ENCODE measurements at regions not wholly inside any gene's neighbourhood (a gene's known extent, or its start where the extent isn't known, plus 50 kb on each side); places are given as distances from the start of the nearest gene placed in this dataset.
"Not testable (repeated sequence)": the region's sequence is repeated elsewhere in the genome, so short reads cannot be mapped to it uniquely, and the experiment has no call there.

GRCh38 chr4:147236806-147237205 is 244.1 kb upstream of the EDNRA start:
- no peak for DNase-seq (ENCODE audit: low read depth in 2 of 3, low spot score in 1 of 3)

DNA sequence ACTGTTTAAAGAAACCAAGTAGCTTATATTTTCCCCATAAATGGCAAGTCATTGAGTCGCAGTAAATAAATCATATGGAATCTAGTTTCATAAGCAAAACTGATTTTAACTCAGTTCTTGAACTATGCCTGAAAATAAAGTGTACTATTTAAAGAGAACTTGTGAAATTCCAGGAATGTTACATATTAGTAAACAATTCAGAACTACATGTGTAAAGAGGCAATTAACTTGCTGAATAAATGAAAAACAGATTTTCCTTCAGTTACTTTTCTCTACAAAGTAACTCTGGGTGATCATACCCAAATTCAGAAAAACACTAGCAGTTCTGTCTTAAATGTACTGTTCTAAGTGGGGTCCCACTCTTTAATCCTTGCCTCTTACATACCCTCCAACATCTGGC is 236.1 kb upstream of the EDNRA start:
- DNase-seq (ENCODE audit: low read depth in 2 of 3, low spot score in 1 of 3) = no peak

- DNase-seq (ENCODE audit: low read depth in 2 of 3, low spot score in 1 of 3) = no peak
Measured at GRCh38 chr4:147246096-147246495, 234.8 kb upstream of the EDNRA start.

- DNase-seq (ENCODE audit: low read depth in 2 of 3, low spot score in 1 of 3) = not testable (repeated sequence)
Measured at GRCh38 chr4:147246528-147246927, 234.4 kb upstream of the EDNRA start.

DNA sequence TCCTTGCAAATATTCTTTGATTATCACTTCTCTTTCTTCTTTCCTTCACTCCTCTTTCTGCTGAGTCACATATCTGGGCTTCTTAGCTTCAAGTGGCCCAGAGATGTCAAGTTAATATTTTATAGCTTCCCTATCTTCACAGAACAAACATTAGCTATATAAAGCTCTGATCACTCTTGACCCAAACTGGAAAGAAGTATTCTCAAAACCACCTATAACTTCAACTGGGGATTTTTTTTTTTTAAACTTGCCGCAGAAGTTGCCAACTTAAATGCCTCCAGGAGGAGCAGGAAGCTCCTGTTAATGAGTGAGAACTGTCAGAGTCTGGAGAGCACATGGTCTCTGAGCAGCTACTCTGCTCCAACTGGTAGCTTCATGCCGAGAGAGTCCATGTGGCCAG is 233.3 kb upstream of the EDNRA start:
- DNase-seq (ENCODE audit: low read depth in 2 of 3, low spot score in 1 of 3) = no peak

DNA sequence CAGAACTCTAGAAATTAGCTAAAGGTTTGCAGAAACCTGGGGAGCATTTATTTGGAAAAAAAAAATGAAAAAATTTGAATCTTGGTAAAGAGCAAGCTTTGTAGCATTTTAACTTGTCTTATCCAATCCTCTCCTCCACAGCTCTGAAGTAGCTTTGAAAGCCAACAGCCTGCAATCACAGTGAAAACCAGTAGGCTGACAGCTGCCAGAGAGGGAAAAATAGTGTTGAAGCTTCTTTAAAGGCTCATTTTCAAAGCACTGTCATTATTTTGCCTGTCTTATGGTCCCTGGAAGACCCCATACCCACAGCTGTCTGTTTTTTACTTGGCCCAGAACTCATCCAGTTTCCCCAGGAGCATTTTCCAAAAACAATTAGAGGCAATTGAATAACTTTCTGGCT is 230.8 kb upstream of the EDNRA start:
- DNase-seq (ENCODE audit: low read depth in 2 of 3, low spot score in 1 of 3) = no peak

- not testable (repeated sequence) for DNase-seq (ENCODE audit: low read depth in 2 of 3, low spot score in 1 of 3)
Measured at GRCh38 chr4:147255268-147255667, 225.6 kb upstream of the EDNRA start.

GRCh38 chr4:147259271-147259670 is 221.6 kb upstream of the EDNRA start:
- not testable (repeated sequence) for DNase-seq (ENCODE audit: low read depth in 2 of 3, low spot score in 1 of 3)

DNA sequence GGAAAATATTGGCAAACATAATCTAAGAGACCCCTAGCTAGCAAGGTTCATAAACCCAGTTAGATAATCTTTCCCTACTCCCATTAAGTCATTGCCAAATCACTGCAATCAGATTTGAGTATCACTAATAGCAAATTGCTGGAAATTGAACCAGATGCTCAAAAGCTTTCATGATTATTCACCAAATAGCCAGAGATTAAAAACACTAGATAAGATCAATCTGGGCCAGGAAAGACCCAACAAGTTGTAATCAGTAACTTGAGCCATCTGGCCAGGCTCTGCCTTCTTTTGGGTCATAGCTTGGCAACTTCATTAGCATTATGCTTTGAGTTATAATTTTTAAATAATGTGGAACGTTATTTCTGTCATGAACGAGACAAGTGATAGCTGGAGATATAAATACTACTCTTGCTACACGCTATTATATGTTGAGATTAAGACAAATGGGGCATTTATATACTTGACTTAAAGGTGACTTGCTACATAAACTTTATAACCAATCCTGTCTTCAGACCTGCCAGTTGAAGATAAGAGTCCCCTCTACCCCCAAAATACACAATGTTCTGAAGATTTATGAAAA is 196.6 kb upstream of the EDNRA start:
- no peak for DNase-seq (ENCODE audit: low read depth in 2 of 3, low spot score in 1 of 3)

DNA sequence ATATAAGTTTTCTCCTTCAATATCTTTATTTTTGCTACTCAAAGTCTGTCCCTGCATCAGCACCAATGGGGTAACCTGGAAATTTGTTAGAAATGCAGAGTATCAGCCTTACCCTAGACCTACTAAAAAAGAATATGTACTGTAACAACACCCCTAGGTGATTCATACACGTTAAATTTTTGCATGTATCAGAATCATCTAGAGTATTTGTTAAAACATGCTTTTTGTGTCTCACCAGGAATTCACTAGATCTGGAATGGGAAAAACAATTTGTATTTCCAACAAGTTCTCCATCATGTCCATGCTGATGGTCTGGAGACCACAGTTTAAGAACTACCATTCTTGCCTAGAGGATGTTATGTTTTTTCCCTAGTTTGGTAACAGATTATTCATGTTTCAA is 196.0 kb upstream of the EDNRA start:
- DNase-seq (ENCODE audit: low read depth in 2 of 3, low spot score in 1 of 3) = no peak

DNA sequence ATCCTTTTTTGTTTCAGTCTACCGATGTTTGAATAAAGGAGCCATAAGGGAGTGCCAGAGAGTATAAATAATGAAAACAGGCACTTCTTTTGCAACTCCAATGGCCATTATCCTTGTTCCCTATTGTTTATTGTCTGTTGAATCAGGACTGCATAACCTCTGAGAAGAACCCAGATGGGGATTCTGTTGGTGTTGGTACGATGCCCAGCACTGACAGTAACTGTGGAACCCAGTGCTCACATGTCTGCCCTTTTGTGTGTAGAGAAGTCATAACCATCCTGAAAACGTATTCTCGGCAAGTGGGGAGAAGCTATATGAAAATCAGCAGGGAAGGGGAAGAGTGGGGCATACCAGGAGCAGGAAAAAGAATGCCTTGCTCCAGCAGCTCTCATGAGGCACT is 195.1 kb upstream of the EDNRA start:
- no peak for DNase-seq (ENCODE audit: low read depth in 2 of 3, low spot score in 1 of 3)

DNA sequence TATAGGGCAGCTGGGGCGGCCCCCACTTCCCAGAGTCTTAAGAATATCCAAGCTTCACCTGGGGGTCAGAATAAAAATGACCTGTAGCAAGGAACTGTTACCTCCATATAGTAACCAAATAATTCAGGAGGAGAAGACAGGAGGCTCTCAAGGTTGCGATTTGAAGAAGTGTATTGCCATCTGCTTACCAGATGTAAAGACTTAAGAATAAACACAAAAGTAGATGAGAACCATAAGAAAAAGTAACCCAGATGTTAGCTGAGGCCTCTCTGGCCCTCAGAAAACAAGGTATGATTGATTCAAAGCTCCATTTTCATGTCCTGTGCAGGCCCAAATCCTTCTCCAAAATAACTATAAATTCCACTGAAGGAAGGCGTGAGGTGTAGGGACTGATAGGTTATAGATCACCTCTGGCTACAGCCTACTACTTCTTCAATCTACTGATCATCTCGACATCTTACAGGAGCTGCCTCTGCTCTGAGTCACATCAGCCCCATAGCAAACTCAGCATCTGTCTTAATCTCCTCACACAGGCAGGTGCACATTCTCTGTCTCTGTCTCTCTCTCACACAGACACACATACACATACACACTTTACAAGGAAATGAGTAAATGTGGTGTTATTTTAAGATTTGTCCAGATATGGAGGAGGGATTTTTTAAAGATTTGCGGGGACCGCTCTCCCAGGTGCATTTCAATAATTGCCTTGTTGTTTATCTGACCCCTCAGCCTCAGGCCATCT is 193.9 kb upstream of the EDNRA start:
- DNase-seq (ENCODE audit: low read depth in 2 of 3, low spot score in 1 of 3) = no peak

DNA sequence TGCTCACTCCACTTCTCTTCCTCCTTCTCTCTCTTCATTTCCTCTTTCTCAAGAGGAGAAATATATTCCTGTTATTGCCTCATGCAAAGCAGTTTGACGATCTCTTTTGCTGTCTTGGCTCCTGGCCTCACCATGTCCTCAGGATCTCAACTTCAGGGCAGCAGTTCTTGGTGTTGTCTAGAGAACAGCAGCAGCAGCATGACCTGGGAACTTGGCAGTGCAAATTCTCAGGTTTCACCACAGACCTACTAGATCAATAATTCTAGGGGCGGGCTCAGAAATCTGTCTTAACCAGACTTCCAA is 193.4 kb upstream of the EDNRA start:
- DNase-seq (ENCODE audit: low read depth in 2 of 3, low spot score in 1 of 3) = no peak

DNA sequence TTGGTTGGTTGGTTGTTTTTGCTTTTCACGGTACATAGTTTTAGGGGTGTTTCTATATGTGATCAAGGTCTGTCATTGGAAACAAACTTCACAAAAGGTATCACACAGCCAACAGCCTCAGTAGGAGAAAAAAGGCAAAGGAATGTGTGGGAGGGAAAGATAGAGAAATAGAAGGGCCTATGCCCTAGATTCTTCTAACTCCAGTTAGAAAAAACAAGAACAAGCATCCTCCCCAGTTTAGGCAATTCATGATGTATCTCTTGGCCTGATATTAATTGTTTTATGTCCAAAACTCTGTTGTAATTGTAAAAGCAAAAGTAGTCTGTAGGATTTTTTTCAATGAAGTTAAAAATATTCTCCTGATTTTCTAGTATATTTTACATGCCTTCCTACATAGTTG is 192.4 kb upstream of the EDNRA start:
- no peak for DNase-seq (ENCODE audit: low read depth in 2 of 3, low spot score in 1 of 3)

- no peak for DNase-seq (ENCODE audit: low read depth in 2 of 3, low spot score in 1 of 3)
Measured at GRCh38 chr4:147289181-147289580, 191.7 kb upstream of the EDNRA start.

- DNase-seq (ENCODE audit: low read depth in 2 of 3, low spot score in 1 of 3) = not testable (repeated sequence)
Measured at GRCh38 chr4:147292604-147293313, 188.1 kb upstream of the EDNRA start.

DNA sequence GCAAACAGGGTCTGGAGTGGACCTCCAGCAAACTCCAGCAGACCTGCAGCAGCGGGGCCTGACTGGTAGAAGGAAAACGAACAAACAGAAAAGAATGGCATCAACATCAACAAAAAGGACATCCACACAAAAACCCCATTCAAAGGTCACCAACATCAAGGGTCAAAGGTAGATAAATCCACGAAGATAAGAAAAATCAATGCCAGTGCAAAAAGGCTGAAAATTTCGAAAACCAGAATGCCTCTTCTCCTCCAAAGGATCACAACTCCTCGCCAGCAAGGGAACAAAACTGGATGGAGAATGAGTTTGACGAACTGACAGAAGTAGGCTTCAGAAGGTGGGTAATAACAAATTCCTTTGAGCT is 187.6 kb upstream of the EDNRA start:
- DNase-seq (ENCODE audit: low read depth in 2 of 3, low spot score in 1 of 3) = not testable (repeated sequence)

DNA sequence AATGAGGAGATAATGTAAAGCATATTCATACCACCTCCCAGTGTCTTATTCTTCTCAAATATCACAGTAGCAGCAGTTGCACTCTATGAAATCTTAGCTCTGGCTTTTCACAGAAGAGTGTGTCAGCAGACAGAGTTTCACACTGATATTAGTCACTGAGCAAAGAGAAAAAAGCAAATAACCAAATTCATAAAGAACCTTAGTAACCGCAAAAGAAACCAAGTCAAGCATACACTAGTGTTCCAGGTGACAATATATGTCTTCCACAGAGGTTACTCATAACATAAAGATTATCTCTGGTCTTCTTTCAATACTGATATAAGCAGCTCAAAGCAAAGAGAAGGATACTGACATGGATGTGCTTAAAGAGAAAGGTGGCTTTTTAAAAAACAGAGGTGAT is 181.7 kb upstream of the EDNRA start:
- DNase-seq (ENCODE audit: low read depth in 2 of 3, low spot score in 1 of 3) = no peak

DNA sequence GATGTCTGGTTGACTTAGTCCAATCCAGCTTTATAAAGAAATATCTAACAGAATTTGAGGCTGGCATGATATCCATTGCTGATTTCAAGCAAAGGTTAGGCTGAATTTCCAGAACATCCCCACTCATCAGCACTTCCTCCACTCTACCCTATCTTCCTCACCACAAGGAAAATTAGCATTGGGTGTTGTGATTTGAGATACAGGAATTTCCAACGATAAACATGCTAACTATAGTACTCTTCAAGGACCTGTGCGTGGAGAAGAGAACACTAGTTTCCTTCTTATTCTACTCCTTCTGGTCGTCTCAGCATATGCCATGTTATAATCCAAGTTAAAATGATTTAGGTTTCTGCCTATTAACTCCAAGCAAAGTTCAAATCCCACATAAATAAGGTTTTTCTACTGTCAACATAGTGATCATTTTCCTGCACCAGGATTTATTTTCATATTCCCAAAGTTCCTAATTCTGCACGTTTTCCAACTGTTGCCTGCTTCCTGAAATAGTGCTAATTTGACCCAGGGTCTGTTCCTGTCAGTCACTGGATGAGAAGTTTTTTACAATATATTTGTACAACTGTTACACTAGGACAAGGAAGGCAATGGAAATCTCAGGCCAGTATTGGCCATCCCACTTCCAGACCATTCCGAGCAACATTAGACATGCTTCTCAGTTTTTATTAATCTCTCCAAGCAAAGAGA is 177.6 kb upstream of the EDNRA start:
- DNase-seq (ENCODE audit: low read depth in 2 of 3, low spot score in 1 of 3) = no peak

GRCh38 chr4:147303873-147304229 is 177.0 kb upstream of the EDNRA start:
- DNase-seq (ENCODE audit: low read depth in 2 of 3, low spot score in 1 of 3) = no peak

DNA sequence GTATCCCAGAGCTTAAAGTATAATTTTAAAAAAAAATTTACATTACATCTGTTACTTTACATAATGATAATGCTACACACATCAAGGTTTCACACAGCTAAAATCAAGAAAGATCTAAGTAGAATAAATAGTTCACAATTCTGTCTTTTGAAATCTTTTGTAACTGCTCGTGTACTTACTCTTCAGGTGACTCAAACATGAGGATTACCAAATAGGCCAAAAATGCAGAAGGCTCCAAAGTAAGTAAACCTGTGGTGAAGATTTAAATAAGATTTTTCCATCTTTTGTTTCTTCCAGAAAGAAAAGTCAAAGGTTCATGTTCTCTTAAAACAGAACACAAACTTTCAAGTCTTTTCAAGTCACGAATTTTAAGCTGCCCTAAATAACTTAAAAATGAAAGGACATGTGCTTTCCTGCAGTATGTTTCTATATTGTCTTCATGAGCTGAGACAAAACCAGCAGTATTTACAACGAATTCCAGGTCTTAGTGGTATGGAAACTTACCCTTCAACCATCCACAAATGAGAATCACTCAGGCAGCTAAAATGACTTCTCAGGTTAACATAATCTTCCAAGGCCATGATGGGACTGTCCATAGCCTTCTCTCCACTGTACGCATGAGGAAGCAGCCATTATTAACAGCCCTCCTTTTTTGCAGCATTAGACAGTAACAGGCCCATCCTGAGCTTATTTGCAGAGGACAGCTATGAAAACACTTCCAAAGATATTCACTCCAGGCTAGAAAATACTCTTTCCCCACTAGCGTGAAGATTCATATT is 172.8 kb upstream of the EDNRA start:
- no peak for DNase-seq (ENCODE audit: low read depth in 2 of 3, low spot score in 1 of 3)

Data from stimulated activated CD4-positive, alpha-beta T cell treated with anti-CD3 and anti-CD28 coated beads, Interleukin-12 subunit alpha, Interleukin-12 subunit beta, amount 100 ng/mL, for 48 hours (primary cell).